HG03354 (cell line): ENCODE measurements at regions not wholly inside any gene's neighbourhood (a gene's known extent, or its start where the extent isn't known, plus 50 kb on each side); places are given as distances from the start of the nearest gene placed in this dataset.
"Not testable (repeated sequence)": the region's sequence is repeated elsewhere in the genome, so short reads cannot be mapped to it uniquely, and the experiment has no call there.

Experiments used
- ATAC-seq: cut with Tn5 transposase; IDR thresholded peaks from one replicate; pipeline ENCODE4 v1.9.1; 2021; ENCODE audit warnings: mild to moderate bottlenecking; ENCODE audit not compliant: unreplicated experiment, poor library complexity, severe bottlenecking

- ATAC-seq: not testable (repeated sequence)
Measured at GRCh38 chr7:150090776-150091175, 217.0 kb downstream of the ATP6V0E2 start.

- ATAC-seq: not testable (repeated sequence)
Measured at GRCh38 chr7:150093897-150094296, 220.1 kb downstream of the ATP6V0E2 start.

GRCh38 chr7:150096213-150096994, 222.6 kb downstream of the ATP6V0E2 start:
- ATAC-seq: not testable (repeated sequence)

GRCh38 chr7:150098592-150098991, 224.6 kb upstream of the LRRC61 start:
- ATAC-seq: not testable (repeated sequence)

- ATAC-seq: not testable (repeated sequence)
Measured at GRCh38 chr7:150101282-150101681, 221.9 kb upstream of the LRRC61 start.

GRCh38 chr7:150107283-150107682, 215.9 kb upstream of the LRRC61 start:
- ATAC-seq: not testable (repeated sequence)

GRCh38 chr7:150110375-150110820, 212.8 kb upstream of the LRRC61 start:
- not testable (repeated sequence) for ATAC-seq

- not testable (repeated sequence) for ATAC-seq
Measured at GRCh38 chr7:150110882-150111281, 212.3 kb upstream of the LRRC61 start.

GRCh38 chr7:150111373-150112139, 211.6 kb upstream of the LRRC61 start:
- not testable (repeated sequence) for ATAC-seq

GRCh38 chr7:150113301-150113700, 209.9 kb upstream of the LRRC61 start:
- not testable (repeated sequence) for ATAC-seq

GRCh38 chr7:150114591-150114990, 208.6 kb upstream of the LRRC61 start:
- not testable (repeated sequence) for ATAC-seq

- not testable (repeated sequence) for ATAC-seq
Measured at GRCh38 chr7:150119966-150120365, 203.2 kb upstream of the LRRC61 start.

GRCh38 chr7:150125831-150126230, 197.3 kb upstream of the LRRC61 start:
- not testable (repeated sequence) for ATAC-seq

GRCh38 chr7:150134451-150134850, 188.7 kb upstream of the LRRC61 start:
- ATAC-seq: not testable (repeated sequence)

- ATAC-seq: not testable (repeated sequence)
Measured at GRCh38 chr7:150135620-150136190, 187.4 kb upstream of the LRRC61 start.

GRCh38 chr7:150139840-150140239, 183.3 kb upstream of the LRRC61 start:
- ATAC-seq: not testable (repeated sequence)

GRCh38 chr7:150141525-150142345, 181.4 kb upstream of the LRRC61 start:
- ATAC-seq: not testable (repeated sequence)

- not testable (repeated sequence) for ATAC-seq
Measured at GRCh38 chr7:150146124-150146523, 177.0 kb upstream of the LRRC61 start.

GRCh38 chr7:150147524-150147923, 175.6 kb upstream of the LRRC61 start:
- ATAC-seq: not testable (repeated sequence)
